ENCODE measurements at regions not wholly inside any gene's neighbourhood (a gene's known extent, or its start where the extent isn't known, plus 50 kb on each side); places are given as distances from the start of the nearest gene placed in this dataset.

GRCh38 chr16:82412770-82413169, 214.0 kb upstream of the CDH13 start:
- Histone ChIP-seq H3K4me1 (ENCODE audit: control insufficient read depth in 1 of 2, insufficient read depth in 2 of 2, low read length in 2 of 2) (no peaks in the 10 kb centered on the region), H3K9me3 (ENCODE audit: control insufficient read depth, low read length) (no peaks in the 10 kb centered on the region), H3K27me3 (ENCODE audit: control insufficient read depth in 1 of 2, insufficient read depth in 2 of 2, low read length in 1 of 2) (no peaks in the 10 kb centered on the region), H3K36me3 (ENCODE audit: control insufficient read depth in 1 of 2, insufficient read depth in 2 of 2, low read length in 1 of 2) (no peaks in the 10 kb centered on the region), H3K27ac (ENCODE audit: low read depth in 1 of 2, low read length in 2 of 2) (no peak overlapping the region), H3K4me3 (ENCODE audit: low read length in 2 of 2) (no peak overlapping the region)
- no peak for ATAC-seq (ENCODE audit: low FRiP score)
- intact Hi-C loops (cut with DNase I): no loop called here
- no peak for DNase-seq
- WGBS, 2 donors: 90 to 91% methylated on average over 4 of the region's 4 CpGs

GRCh38 chr16:82405736-82406135, 221.0 kb upstream of the CDH13 start:
- no peaks in the 10 kb centered on the region for H3K9me3 ChIP-seq (ENCODE audit: control insufficient read depth, low read length)
- no peak overlapping the region for H3K27ac ChIP-seq (ENCODE audit: low read depth in 1 of 2, low read length in 2 of 2)
- intact Hi-C loops (cut with DNase I): no loop called here
- DNase-seq (no peak), ATAC-seq (ENCODE audit: low FRiP score) (no peak)
- H3K4me1 ChIP-seq (ENCODE audit: control insufficient read depth in 1 of 2, insufficient read depth in 2 of 2, low read length in 2 of 2): no peaks in the 10 kb centered on the region
- H3K36me3 ChIP-seq (ENCODE audit: control insufficient read depth in 1 of 2, insufficient read depth in 2 of 2, low read length in 1 of 2): no peaks in the 10 kb centered on the region
- 54 to 67% methylated on average over 6 of the region's 6 CpGs for WGBS, 2 donors
- no peak overlapping the region for H3K4me3 ChIP-seq (ENCODE audit: low read length in 2 of 2)
- no peaks in the 10 kb centered on the region for H3K27me3 ChIP-seq (ENCODE audit: control insufficient read depth in 1 of 2, insufficient read depth in 2 of 2, low read length in 1 of 2)

DNA sequence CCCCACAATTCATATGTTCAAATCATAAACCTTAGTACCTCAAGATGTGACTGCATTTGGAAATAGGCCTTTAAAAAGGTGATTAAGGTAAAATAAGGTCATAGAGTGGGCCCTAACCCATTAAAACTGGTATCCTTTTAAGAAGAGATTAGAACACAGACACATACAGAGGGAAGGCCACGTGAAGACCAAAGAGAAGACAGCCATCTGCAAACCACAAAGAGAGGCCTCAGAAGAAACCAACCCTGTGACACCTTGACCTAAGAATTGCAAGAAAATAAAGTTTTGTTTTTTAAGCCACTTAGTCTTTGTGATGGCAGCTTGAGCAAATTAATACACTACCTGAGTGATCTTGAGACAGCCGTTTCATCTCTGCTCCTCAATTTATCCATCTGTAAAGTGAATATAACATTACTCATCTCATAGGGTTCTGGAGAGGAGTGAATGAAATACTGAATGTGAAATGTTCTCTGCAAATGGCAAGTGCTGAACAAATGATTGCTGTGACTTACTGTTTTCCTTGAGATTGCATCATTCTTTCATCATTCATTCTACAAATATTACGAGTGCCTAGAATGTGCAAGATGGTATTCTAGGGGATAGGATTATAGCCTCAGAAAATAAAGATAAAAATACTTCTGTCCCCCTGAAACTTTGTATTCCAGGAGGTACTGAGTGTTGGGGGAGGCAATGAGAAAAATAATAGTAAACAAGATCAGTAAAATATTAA, 222.0 kb upstream of the CDH13 start:
- intact Hi-C loops (cut with DNase I): no loop called here
- 93 to 94% methylated on average over 3 of the region's 3 CpGs for WGBS, 2 donors
- no peaks in the 10 kb centered on the region for H3K4me1 ChIP-seq (ENCODE audit: control insufficient read depth in 1 of 2, insufficient read depth in 2 of 2, low read length in 2 of 2)
- DNase-seq (no peak), ATAC-seq (ENCODE audit: low FRiP score) (no peak)
- no peaks in the 10 kb centered on the region for H3K9me3 ChIP-seq (ENCODE audit: control insufficient read depth, low read length)
- no peaks in the 10 kb centered on the region for H3K36me3 ChIP-seq (ENCODE audit: control insufficient read depth in 1 of 2, insufficient read depth in 2 of 2, low read length in 1 of 2)
- no peaks in the 10 kb centered on the region for H3K27me3 ChIP-seq (ENCODE audit: control insufficient read depth in 1 of 2, insufficient read depth in 2 of 2, low read length in 1 of 2)
- H3K27ac ChIP-seq (ENCODE audit: low read depth in 1 of 2, low read length in 2 of 2): no peak overlapping the region
- H3K4me3 ChIP-seq (ENCODE audit: low read length in 2 of 2): no peak overlapping the region

- Histone ChIP-seq H3K27me3 (ENCODE audit: control insufficient read depth in 1 of 2, insufficient read depth in 2 of 2, low read length in 1 of 2) (peaks cover 0 to 1% of the 10 kb centered on the region in 2 donors), H3K4me1 (ENCODE audit: control insufficient read depth in 1 of 2, insufficient read depth in 2 of 2, low read length in 2 of 2) (no peaks in the 10 kb centered on the region), H3K9me3 (ENCODE audit: control insufficient read depth, low read length) (no peaks in the 10 kb centered on the region), H3K27ac (ENCODE audit: low read depth in 1 of 2, low read length in 2 of 2) (no peak overlapping the region), H3K36me3 (ENCODE audit: control insufficient read depth in 1 of 2, insufficient read depth in 2 of 2, low read length in 1 of 2) (no peaks in the 10 kb centered on the region), H3K4me3 (ENCODE audit: low read length in 2 of 2) (no peak overlapping the region)
- no peak for ATAC-seq (ENCODE audit: low FRiP score)
- DNase-seq: no peak
- WGBS, 2 donors: 92 to 94% methylated on average over 5 of the region's 5 CpGs
- intact Hi-C loops (cut with DNase I): no loop called here
Measured at GRCh38 chr16:82402665-82403218, 224.0 kb upstream of the CDH13 start.

GRCh38 chr16:82400046-82400445, 226.7 kb upstream of the CDH13 start:
- Histone ChIP-seq H3K9me3 (ENCODE audit: control insufficient read depth, low read length) (no peaks in the 10 kb centered on the region), H3K36me3 (ENCODE audit: control insufficient read depth in 1 of 2, insufficient read depth in 2 of 2, low read length in 1 of 2) (no peaks in the 10 kb centered on the region), H3K4me3 (ENCODE audit: low read length in 2 of 2) (no peak overlapping the region), H3K27ac (ENCODE audit: low read depth in 1 of 2, low read length in 2 of 2) (no peak overlapping the region), H3K27me3 (ENCODE audit: control insufficient read depth in 1 of 2, insufficient read depth in 2 of 2, low read length in 1 of 2) (peaks cover 0 to 1% of the 10 kb centered on the region in 2 donors), H3K4me1 (ENCODE audit: control insufficient read depth in 1 of 2, insufficient read depth in 2 of 2, low read length in 2 of 2) (no peaks in the 10 kb centered on the region)
- intact Hi-C loops (cut with DNase I): no loop called here
- ATAC-seq (ENCODE audit: low FRiP score) (no peak), DNase-seq (no peak)
- WGBS, 2 donors: 47 to 56% methylated on average over 8 of the region's 8 CpGs

- WGBS, 2 donors: 93 to 95% methylated on average over 3 of the region's 3 CpGs
Measured at GRCh38 chr16:82396509-82396908, 226.5 kb upstream of the MPHOSPH6 start.

GRCh38 chr16:82395212-82395611, 225.2 kb upstream of the MPHOSPH6 start:
- ATAC-seq (ENCODE audit: low FRiP score) (no peak), DNase-seq (no peak)
- Histone ChIP-seq H3K36me3 (ENCODE audit: control insufficient read depth in 1 of 2, insufficient read depth in 2 of 2, low read length in 1 of 2) (no peaks in the 10 kb centered on the region), H3K9me3 (ENCODE audit: control insufficient read depth, low read length) (no peaks in the 10 kb centered on the region), H3K4me1 (ENCODE audit: control insufficient read depth in 1 of 2, insufficient read depth in 2 of 2, low read length in 2 of 2) (no peaks in the 10 kb centered on the region), H3K4me3 (ENCODE audit: low read length in 2 of 2) (no peak overlapping the region), H3K27me3 (ENCODE audit: control insufficient read depth in 1 of 2, insufficient read depth in 2 of 2, low read length in 1 of 2) (peaks cover 0 to 1% of the 10 kb centered on the region in 2 donors), H3K27ac (ENCODE audit: low read depth in 1 of 2, low read length in 2 of 2) (no peak overlapping the region)
- intact Hi-C loops (cut with DNase I): no loop called here

More at GRCh38 chr16:82396509-82396908, 226.5 kb upstream of the MPHOSPH6 start:
- Histone ChIP-seq H3K27ac (ENCODE audit: low read depth in 1 of 2, low read length in 2 of 2) (no peak overlapping the region), H3K9me3 (ENCODE audit: control insufficient read depth, low read length) (no peaks in the 10 kb centered on the region), H3K4me1 (ENCODE audit: control insufficient read depth in 1 of 2, insufficient read depth in 2 of 2, low read length in 2 of 2) (no peaks in the 10 kb centered on the region), H3K27me3 (ENCODE audit: control insufficient read depth in 1 of 2, insufficient read depth in 2 of 2, low read length in 1 of 2) (peaks cover 0 to 1% of the 10 kb centered on the region in 2 donors), H3K4me3 (ENCODE audit: low read length in 2 of 2) (no peak overlapping the region), H3K36me3 (ENCODE audit: control insufficient read depth in 1 of 2, insufficient read depth in 2 of 2, low read length in 1 of 2) (no peaks in the 10 kb centered on the region)
- no peak for DNase-seq
- no peak for ATAC-seq (ENCODE audit: low FRiP score)
- intact Hi-C loops (cut with DNase I): no loop called here

DNA sequence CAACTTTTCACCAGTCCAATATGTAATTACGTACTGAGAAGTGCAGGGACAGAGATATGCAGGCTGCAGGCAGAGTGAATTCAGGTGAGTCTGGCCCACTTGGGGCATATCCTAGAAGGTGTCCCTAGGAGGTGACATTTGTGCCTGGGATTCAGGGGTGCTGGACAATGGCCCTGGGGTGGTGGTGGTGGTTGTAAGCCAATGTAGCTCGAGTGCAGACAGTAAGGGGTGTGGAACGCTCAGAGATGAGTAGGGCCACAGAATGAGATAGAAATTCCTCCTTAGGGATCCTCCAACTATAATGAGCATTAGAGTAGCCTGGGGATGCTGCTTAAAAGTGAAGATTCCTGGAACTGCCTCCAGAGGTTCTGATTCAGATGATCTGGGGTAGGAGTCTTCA, 221.7 kb upstream of the MPHOSPH6 start:
- Histone ChIP-seq H3K27ac (ENCODE audit: low read depth in 1 of 2, low read length in 2 of 2) (no peak overlapping the region), H3K4me1 (ENCODE audit: control insufficient read depth in 1 of 2, insufficient read depth in 2 of 2, low read length in 2 of 2) (no peaks in the 10 kb centered on the region), H3K36me3 (ENCODE audit: control insufficient read depth in 1 of 2, insufficient read depth in 2 of 2, low read length in 1 of 2) (no peaks in the 10 kb centered on the region), H3K27me3 (ENCODE audit: control insufficient read depth in 1 of 2, insufficient read depth in 2 of 2, low read length in 1 of 2) (no peaks in the 10 kb centered on the region), H3K4me3 (ENCODE audit: low read length in 2 of 2) (no peak overlapping the region), H3K9me3 (ENCODE audit: control insufficient read depth, low read length) (no peaks in the 10 kb centered on the region)
- WGBS, 2 donors: 88 to 90% methylated on average over 3 of the region's 3 CpGs
- DNase-seq: no peak
- intact Hi-C loops (cut with DNase I): no loop called here
- no peak for ATAC-seq (ENCODE audit: low FRiP score)

DNA sequence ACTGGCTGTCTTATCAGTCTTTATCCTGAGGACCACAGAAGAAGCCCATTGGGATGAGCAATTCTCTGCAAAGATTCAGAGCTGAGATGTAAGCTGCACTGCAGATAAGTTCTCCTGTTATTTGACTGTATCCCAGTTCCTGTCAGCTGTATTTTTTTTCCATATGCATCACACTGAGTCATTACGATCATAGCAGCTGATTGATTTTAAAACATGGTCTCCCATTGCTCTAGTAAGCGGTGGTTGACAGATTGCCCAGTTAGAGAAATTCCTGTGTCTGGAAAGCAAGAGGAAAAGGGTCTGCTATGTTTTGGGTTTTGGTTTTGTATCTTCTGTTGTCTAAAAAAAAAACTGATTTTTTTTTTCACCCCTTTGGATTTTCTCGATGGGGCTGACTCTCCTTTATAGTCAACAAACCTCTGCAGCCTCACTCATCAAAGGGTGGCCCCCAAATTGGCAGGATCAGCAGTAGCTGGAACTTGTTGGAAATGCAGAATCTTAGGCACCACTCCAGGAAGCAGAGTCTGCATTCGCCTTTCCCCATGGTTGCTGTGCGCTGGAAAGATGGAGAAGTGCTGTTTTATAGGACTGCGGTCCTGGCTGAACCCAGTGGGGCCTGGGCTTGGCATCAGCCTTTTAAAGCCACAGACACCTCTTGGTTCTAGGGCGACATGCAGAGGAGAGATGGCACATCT, 220.1 kb upstream of the MPHOSPH6 start:
- Histone ChIP-seq H3K4me1 (ENCODE audit: control insufficient read depth in 1 of 2, insufficient read depth in 2 of 2, low read length in 2 of 2) (no peaks in the 10 kb centered on the region), H3K27ac (ENCODE audit: low read depth in 1 of 2, low read length in 2 of 2) (no peak overlapping the region), H3K36me3 (ENCODE audit: control insufficient read depth in 1 of 2, insufficient read depth in 2 of 2, low read length in 1 of 2) (no peaks in the 10 kb centered on the region), H3K4me3 (ENCODE audit: low read length in 2 of 2) (no peak overlapping the region), H3K27me3 (ENCODE audit: control insufficient read depth in 1 of 2, insufficient read depth in 2 of 2, low read length in 1 of 2) (no peaks in the 10 kb centered on the region), H3K9me3 (ENCODE audit: control insufficient read depth, low read length) (no peaks in the 10 kb centered on the region)
- 57 to 73% methylated on average over 7 of the region's 7 CpGs for WGBS, 2 donors
- ATAC-seq (ENCODE audit: low FRiP score) (no peak), DNase-seq (no peak)
- intact Hi-C loops (cut with DNase I): no loop called here
